Peyer's patch (tissue), 4 donors: ENCODE measurements at regions not wholly inside any gene's neighbourhood (a gene's known extent, or its start where the extent isn't known, plus 50 kb on each side); places are given as distances from the start of the nearest gene placed in this dataset.

Experiments used
- DNase-seq, 3 donors: peaks; one replicate each; pipeline ENCODE4 v3.0.0-alpha.2; 2017 to 2019
- H3K27ac ChIP-seq, 4 donors: fragments of 200-600 bp; sonication (generic); one replicate each; pipeline ENCODE4 v1.5.1; 2016 to 2019
- H3K27me3 ChIP-seq, 2 donors: fragments of 200-600 bp; sonication (generic); one replicate each; pipeline ENCODE4 v1.5.1; 2019
- H3K36me3 ChIP-seq, 3 donors: fragments of 200-600 bp; sonication (generic); one replicate each; pipeline ENCODE4 v1.5.1; 2016 to 2019
- H3K4me1 ChIP-seq, 4 donors: fragments of 200-600 bp; sonication (generic); one replicate each; pipeline ENCODE4 v1.5.1; 2016 to 2019
- H3K4me3 ChIP-seq, 4 donors: fragments of 200-600 bp; sonication (generic); 1 replicate in 3 of 4; 2 replicates in 1 of 4; pipeline ENCODE4 v1.5.1; 2016 to 2019; ENCODE audit warnings: mild to moderate bottlenecking in 1 of 4
- H3K9me3 ChIP-seq, 4 donors: fragments of 200-600 bp; sonication (generic); one replicate each; pipeline ENCODE4 v1.5.1; 2016 to 2019; ENCODE audit warnings: mild to moderate bottlenecking in 1 of 4
- POLR2A ChIP-seq, 2 donors: fragments of 450-650 bp; IDR thresholded peaks; one replicate each; pipeline ENCODE4 v1.5.1; 2017; ENCODE audit warnings: antibody characterized with exemption in 2 of 2, mild to moderate bottlenecking in 2 of 2, moderate library complexity in 2 of 2
- TF ChIP-seq, protein P1 (sequence below), 6 experiments: fragments of 450-650 bp in 4 of 6; fragments of 200-600 bp in 2 of 6; sonication (generic) in 1 of 6; IDR thresholded peaks; one replicate each; pipeline ENCODE4 v1.5.1; 2017 to 2019; ENCODE audit warnings: antibody characterized with exemption in 6 of 6, mild to moderate bottlenecking in 3 of 6, moderate library complexity in 1 of 6

DNA sequence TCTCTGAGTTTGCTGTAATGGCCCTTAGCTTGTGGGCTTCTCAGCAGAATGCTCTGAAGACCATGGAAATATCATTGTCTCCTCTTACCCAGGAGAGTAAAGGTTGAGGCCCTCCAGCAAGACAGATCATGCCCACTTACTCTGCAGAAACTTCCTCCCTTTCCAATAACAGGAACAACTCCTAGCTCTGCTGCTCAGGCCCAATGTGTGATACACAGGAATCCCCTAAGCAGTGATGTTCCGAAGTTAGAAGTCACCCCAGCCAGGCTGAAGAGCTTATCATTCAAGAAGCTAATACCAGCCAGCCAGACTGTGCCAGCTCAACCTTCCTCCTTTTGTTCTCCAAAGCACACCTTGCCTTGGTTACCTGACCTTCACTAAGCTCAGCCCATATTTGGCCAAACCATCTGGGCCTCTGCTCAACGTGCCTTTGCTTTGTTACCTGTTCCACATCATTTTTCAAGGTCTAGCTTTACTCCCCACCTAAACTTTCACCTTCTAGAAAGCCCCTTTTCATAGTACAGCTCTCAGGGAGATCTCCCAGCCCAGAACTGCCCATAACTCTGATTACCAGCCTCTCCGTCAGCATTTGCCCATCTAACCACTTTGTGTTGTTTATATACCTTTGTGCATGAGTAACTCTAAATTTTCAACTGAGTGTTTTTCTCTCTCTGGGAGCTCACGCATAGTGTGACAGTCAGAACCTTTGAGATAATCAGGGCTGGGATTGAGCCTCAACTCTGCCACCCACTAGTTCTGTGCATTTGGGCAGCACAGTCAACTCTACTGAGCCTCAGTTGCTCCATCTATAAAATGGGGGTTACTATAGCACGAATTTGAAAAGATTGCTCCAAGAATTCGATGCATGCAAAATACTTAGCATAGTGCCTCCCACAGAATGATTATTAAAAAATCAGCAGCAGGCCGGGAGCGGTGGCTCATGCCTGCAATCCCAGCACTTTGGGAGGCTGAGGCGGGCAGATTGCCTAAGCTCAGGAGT is 107.6 kb upstream of the CPEB4 start:
- no peak for DNase-seq
- Histone ChIP-seq H3K27ac (peak overlapping the region in 2 of 4 donors; percentile 39 to 64), H3K36me3 (no peaks in the 10 kb centered on the region), H3K4me3 (no peak overlapping the region), H3K27me3 (no peaks in the 10 kb centered on the region), H3K9me3 (no peaks in the 10 kb centered on the region), H3K4me1 (peaks cover 0 to 16% (median 3%) of the 10 kb centered on the region in 4 donors)
- TF ChIP-seq, protein P1, sequence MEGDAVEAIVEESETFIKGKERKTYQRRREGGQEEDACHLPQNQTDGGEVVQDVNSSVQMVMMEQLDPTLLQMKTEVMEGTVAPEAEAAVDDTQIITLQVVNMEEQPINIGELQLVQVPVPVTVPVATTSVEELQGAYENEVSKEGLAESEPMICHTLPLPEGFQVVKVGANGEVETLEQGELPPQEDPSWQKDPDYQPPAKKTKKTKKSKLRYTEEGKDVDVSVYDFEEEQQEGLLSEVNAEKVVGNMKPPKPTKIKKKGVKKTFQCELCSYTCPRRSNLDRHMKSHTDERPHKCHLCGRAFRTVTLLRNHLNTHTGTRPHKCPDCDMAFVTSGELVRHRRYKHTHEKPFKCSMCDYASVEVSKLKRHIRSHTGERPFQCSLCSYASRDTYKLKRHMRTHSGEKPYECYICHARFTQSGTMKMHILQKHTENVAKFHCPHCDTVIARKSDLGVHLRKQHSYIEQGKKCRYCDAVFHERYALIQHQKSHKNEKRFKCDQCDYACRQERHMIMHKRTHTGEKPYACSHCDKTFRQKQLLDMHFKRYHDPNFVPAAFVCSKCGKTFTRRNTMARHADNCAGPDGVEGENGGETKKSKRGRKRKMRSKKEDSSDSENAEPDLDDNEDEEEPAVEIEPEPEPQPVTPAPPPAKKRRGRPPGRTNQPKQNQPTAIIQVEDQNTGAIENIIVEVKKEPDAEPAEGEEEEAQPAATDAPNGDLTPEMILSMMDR (IDR thresholded peaks at IDR 0.05) = no peak

DNA sequence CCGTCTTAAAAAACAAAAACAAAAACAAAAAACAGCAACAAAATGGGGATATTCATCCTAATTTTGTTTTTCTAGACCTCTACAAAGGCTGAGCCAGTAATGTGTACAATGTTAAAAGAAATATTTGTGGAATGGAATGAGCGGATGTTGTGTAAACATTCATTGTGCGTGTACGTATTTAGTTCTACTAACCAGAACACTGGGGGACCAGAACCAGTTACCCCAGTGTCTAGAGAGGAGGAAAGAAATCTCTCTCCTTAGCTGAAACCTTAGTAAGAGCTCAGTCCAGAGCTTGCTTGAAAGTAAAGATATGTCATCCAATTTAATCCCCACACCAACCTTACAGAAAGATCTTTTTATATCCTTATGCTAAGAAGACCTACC is 106.7 kb upstream of the CPEB4 start:
- no peak for DNase-seq
- Histone ChIP-seq H3K4me3 (no peak overlapping the region), H3K27ac (peak overlapping the region; percentile 21 to 69 (median 52)), H3K27me3 (no peaks in the 10 kb centered on the region), H3K4me1 (peaks cover 0 to 16% (median 3%) of the 10 kb centered on the region in 4 donors), H3K36me3 (no peaks in the 10 kb centered on the region), H3K9me3 (no peaks in the 10 kb centered on the region)
- TF ChIP-seq, protein P1 (IDR thresholded peaks at IDR 0.05) = no peak
- no peak for TF ChIP-seq POLR2A (IDR thresholded peaks at IDR 0.05)

DNA sequence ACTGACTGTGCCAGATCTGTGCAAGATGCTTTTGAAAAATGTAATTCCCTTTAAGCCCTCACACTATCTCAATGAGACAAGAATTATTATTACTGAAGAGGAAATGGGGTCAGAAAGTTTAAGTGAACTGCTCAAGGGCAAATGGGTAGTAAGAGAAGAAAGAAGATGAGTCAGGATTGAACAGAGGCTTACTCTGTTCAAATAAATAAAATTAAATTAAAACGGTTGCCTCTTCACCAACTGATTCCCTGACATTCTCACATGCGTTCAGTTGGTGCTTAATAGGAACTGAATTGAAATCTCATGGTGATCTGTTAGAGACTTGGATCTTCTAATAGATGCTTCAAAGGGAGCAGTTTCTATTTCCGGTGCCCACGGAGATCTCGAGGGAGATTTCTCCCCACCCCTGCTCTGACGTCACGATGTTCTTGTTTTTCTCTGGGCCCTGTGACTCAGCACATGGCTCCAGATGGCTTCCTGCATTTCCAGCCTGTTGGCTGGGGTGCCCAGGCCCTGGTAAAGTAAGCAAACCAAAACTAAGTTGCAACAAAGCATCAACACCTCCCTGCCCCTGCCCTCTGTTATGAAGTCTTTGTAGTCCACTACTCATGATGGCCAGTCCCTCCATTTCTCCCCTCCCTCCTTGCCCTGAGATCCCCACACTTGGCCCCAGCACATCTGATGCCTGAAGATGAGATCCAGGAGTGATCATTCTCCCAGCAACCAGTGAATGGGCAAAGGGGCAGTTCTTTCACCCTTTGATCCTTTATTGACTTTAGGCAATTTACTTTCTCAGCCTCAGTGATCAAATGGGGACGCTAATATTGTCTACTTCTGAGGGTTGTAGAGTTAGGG is 106.1 kb upstream of the CPEB4 start:
- DNase-seq = peak; percentile 52 to 93 (median 79)
- Histone ChIP-seq H3K27me3 (no peaks in the 10 kb centered on the region), H3K4me1 (peaks cover 0 to 16% (median 3%) of the 10 kb centered on the region in 4 donors), H3K36me3 (no peaks in the 10 kb centered on the region), H3K4me3 (no peak overlapping the region), H3K9me3 (no peaks in the 10 kb centered on the region), H3K27ac (peak overlapping the region; percentile 44 to 69 (median 56))
- no peak for TF ChIP-seq POLR2A (IDR thresholded peaks at IDR 0.05)
- TF ChIP-seq, protein P1 (IDR thresholded peaks at IDR 0.05) = no peak

DNA sequence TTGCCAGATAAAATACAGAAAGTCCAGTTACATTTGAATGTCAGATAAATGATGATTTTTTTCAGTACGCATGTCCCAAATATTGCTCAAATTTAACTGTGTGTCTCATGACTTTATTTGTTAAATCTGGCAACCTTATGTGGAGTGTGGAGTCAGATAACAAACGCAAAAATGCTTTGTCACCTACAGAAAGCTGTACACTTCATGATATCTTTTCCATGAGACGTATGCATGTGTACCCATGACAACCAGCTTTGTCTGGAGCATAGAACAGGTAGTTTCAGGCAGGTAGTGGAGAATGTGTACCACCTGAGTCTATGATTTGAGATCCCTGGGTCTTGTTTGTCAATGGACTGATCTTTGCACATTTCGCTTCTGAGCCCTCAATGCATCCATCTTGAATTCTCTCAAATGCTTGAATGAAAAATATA is 105.5 kb upstream of the CPEB4 start:
- Histone ChIP-seq H3K9me3 (no peaks in the 10 kb centered on the region), H3K27ac (peak overlapping the region; percentile 44 to 69 (median 56)), H3K27me3 (no peaks in the 10 kb centered on the region), H3K4me1 (peaks cover 0 to 16% (median 3%) of the 10 kb centered on the region in 4 donors), H3K36me3 (no peaks in the 10 kb centered on the region), H3K4me3 (no peak overlapping the region)
- DNase-seq = no peak
- TF ChIP-seq POLR2A (IDR thresholded peaks at IDR 0.05) = no peak
- TF ChIP-seq, protein P1 (IDR thresholded peaks at IDR 0.05) = no peak

DNA sequence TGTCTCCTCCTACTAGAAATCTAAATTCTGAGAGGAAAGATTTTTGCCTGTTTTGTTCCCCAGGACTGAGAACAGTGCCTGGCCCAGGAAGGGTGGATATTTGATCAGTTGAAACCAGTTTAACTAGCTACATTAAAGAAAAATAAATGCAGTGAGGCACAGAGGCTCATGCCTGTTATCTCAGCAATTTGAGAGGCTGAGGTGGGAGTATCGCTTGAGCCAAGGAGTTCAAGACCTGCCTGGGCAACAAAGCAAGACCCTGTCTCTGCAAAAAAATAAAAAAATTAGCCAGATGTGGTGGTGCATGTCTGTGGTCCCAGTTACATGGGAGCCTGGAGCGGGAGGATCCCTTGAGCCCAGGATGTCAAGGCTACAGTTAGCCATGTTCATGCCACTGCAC is 104.8 kb upstream of the CPEB4 start:
- no peaks in the 10 kb centered on the region for H3K9me3 ChIP-seq
- TF ChIP-seq, protein P1 (IDR thresholded peaks at IDR 0.05) = no peak
- TF ChIP-seq POLR2A (IDR thresholded peaks at IDR 0.05) = no peak
- peaks cover 0 to 16% (median 3%) of the 10 kb centered on the region in 4 donors for H3K4me1 ChIP-seq
- H3K4me3 ChIP-seq = no peak overlapping the region
- no peak for DNase-seq
- H3K27me3 ChIP-seq = no peaks in the 10 kb centered on the region
- H3K27ac ChIP-seq = no peak overlapping the region
- H3K36me3 ChIP-seq = no peaks in the 10 kb centered on the region
